Choroid plexus epithelial cell (primary cell): ENCODE measurements at regions not wholly inside any gene's neighbourhood (a gene's known extent, or its start where the extent isn't known, plus 50 kb on each side); places are given as distances from the start of the nearest gene placed in this dataset.

Experiments used
- DNase-seq: peaks from one replicate; pipeline ENCODE4 v3.0.0-alpha.2; 2010; ENCODE audit warnings: low read depth
- H3K4me3 ChIP-seq: 2 replicates; pipeline ENCODE4 v1.5.1; 2011; ENCODE audit warnings: low read depth, mild to moderate bottlenecking, control low read depth, low read length, moderate library complexity
- CTCF ChIP-seq: conservative IDR thresholded peaks from 2 replicates; pipeline ENCODE4 v1.5.1; 2011; ENCODE audit warnings: low read depth, mild to moderate bottlenecking, control low read depth, inconsistent platforms, low read length, moderate library complexity

GRCh38 chr4:128347930-128348660 lies 60.5 kb upstream of the PGRMC2 start:
- peak; percentile 75 for DNase-seq
- no peak for TF ChIP-seq CTCF
- no peak overlapping the region for H3K4me3 ChIP-seq

GRCh38 chr4:128347175-128347868 lies 59.7 kb upstream of the PGRMC2 start:
- TF ChIP-seq CTCF: no peak
- H3K4me3 ChIP-seq: no peak overlapping the region
- DNase-seq: peak; percentile 89

GRCh38 chr4:128346054-128346716 lies 58.6 kb upstream of the PGRMC2 start:
- TF ChIP-seq CTCF: no peak
- H3K4me3 ChIP-seq: no peak overlapping the region
- peak; percentile 91 for DNase-seq

DNA sequence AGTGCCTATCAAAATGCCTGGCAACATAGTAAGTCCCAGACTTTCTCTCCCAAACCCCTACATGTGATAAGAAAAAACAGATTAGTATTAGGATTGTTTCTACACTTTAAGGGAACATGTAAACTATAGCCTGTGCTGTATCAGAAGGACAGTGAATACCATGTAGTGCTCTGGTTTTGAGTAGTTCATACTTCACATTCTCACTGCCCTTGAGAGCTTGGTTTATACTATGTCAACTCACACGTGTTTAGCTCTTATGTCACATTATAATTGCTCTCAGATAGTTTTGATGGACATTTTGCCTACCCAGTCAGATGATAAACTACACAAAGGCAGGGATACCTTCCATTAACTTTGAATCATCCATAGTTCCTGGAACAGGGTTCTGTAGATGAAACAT lies 58.0 kb upstream of the PGRMC2 start:
- TF ChIP-seq CTCF: no peak
- H3K4me3 ChIP-seq: no peak overlapping the region
- DNase-seq: no peak

DNA sequence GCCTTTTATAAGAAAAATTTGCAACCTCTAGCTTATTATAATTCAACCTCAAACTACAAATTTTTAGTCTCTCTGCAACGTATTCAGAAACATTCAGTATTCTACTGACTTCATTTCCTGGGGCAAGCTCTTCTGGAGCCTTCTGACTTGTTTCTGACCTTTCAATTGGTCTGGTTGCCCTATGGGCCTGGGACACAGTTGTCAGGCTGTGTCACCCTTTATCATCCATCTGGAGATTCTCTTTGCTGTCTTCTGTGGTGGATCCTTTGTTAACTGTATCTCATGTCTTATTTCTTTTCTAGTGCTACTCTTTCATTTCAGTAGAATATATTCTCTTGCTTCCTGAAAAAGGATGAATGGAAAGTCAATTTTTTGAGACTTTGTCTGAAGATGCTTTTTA lies 55.1 kb upstream of the PGRMC2 start:
- no peak overlapping the region for H3K4me3 ChIP-seq
- no peak for DNase-seq
- TF ChIP-seq CTCF: no peak

GRCh38 chr4:128341634-128342033 lies 54.0 kb upstream of the PGRMC2 start:
- no peak overlapping the region for H3K4me3 ChIP-seq
- no peak for TF ChIP-seq CTCF
- no peak for DNase-seq
